VCaP (cell line): ENCODE measurements at regions not wholly inside any gene's neighbourhood (a gene's known extent, or its start where the extent isn't known, plus 50 kb on each side); places are given as distances from the start of the nearest gene placed in this dataset.
"Not testable (repeated sequence)": the region's sequence is repeated elsewhere in the genome, so short reads cannot be mapped to it uniquely, and the experiment has no call there.

ENCODE experiments used
- H3K27ac ChIP-seq: fragments of 450-650 bp; 2 replicates; pipeline ENCODE4 v1.5.1; 2017
- CTCF ChIP-seq: fragments of 450-650 bp; conservative IDR thresholded peaks from 2 replicates; pipeline ENCODE4 v1.5.1; 2017; ENCODE audit warnings: mild to moderate bottlenecking, moderate library complexity

GRCh38 chr7:89826557-89826956 is 327.7 kb upstream of the STEAP1 start:
- H3K27ac ChIP-seq, result no peak overlapping the region
- TF ChIP-seq CTCF, result peak; percentile 63

GRCh38 chr7:89837515-89837914 is 316.8 kb upstream of the STEAP1 start:
- no peak overlapping the region for H3K27ac ChIP-seq
- TF ChIP-seq CTCF, result no peak

- no peak for TF ChIP-seq CTCF
- no peak overlapping the region for H3K27ac ChIP-seq
Measured at GRCh38 chr7:89839329-89839728, 314.9 kb upstream of the STEAP1 start.

GRCh38 chr7:89845952-89846351 is 308.3 kb upstream of the STEAP1 start:
- H3K27ac ChIP-seq, result no peak overlapping the region
- TF ChIP-seq CTCF, result no peak

- TF ChIP-seq CTCF, result no peak
- no peak overlapping the region for H3K27ac ChIP-seq
Measured at GRCh38 chr7:89849052-89849451, 305.2 kb upstream of the STEAP1 start.

GRCh38 chr7:89857053-89857452 is 297.2 kb upstream of the STEAP1 start:
- H3K27ac ChIP-seq, result not testable (repeated sequence)

GRCh38 chr7:89857767-89858166 is 296.5 kb upstream of the STEAP1 start:
- no peak overlapping the region for H3K27ac ChIP-seq
- no peak for TF ChIP-seq CTCF

GRCh38 chr7:89887489-89887888 is 266.8 kb upstream of the STEAP1 start:
- H3K27ac ChIP-seq, result no peak overlapping the region
- no peak for TF ChIP-seq CTCF
